Progenitor cell of endocrine pancreas (in vitro differentiated cells): ENCODE measurements at regions not wholly inside any gene's neighbourhood (a gene's known extent, or its start where the extent isn't known, plus 50 kb on each side); places are given as distances from the start of the nearest gene placed in this dataset.

Experiments used
- DNase-seq: peaks from one replicate; pipeline ENCODE4 v3.0.0; 2021; ENCODE audit warnings: low spot score; ENCODE audit not compliant: unreplicated experiment
- H3K27ac Mint-ChIP-seq: 2 replicates; pipeline ENCODE4 v1.8.0; 2021; ENCODE audit warnings: mild to moderate bottlenecking, moderate library complexity, mixed read lengths
- H3K27me3 Mint-ChIP-seq: 2 replicates; pipeline ENCODE4 v1.8.0; 2021; ENCODE audit warnings: mixed read lengths
- H3K36me3 Mint-ChIP-seq: 2 replicates; pipeline ENCODE4 v1.8.0; 2022; ENCODE audit warnings: mixed read lengths; ENCODE audit not compliant: insufficient read depth
- H3K4me1 Mint-ChIP-seq: 2 replicates; pipeline ENCODE4 v1.8.0; 2021; ENCODE audit warnings: low read depth, mixed read lengths
- H3K4me3 Mint-ChIP-seq: 2 replicates; pipeline ENCODE4 v1.8.0; 2021; ENCODE audit warnings: low read depth, mild to moderate bottlenecking, moderate library complexity, mixed read lengths
- H3K9me3 Mint-ChIP-seq: 2 replicates; pipeline ENCODE4 v1.8.0; 2021; ENCODE audit warnings: low read depth, mixed read lengths
- TF ChIP-seq, protein P1 (sequence below): fragments of 200-600 bp; sonication (generic); IDR thresholded peaks from one replicate; pipeline ENCODE4 v1.5.0; 2021; ENCODE audit warnings: antibody characterized with exemption, mild to moderate bottlenecking; ENCODE audit not compliant: unreplicated experiment

DNA sequence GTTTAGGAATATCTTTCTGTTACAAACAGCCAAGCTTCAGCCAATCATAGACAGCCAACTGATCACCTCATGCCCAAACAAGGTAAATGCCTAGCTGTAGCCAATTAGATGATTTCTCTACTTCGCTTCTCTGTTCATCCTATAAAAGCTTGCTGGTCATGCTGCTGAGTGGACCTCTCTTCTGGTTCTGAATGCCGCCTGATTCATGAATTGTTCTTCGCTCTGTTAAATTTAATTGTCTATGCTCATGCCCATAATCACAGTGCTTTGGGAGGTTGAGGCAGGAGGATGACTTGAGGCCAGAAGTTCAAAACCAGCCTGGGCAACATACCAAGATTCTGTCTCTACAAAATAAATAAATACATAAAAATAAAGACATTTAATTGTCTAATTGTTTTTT lies 698.1 kb upstream of the NRP1 start:
- TF ChIP-seq, protein P1, sequence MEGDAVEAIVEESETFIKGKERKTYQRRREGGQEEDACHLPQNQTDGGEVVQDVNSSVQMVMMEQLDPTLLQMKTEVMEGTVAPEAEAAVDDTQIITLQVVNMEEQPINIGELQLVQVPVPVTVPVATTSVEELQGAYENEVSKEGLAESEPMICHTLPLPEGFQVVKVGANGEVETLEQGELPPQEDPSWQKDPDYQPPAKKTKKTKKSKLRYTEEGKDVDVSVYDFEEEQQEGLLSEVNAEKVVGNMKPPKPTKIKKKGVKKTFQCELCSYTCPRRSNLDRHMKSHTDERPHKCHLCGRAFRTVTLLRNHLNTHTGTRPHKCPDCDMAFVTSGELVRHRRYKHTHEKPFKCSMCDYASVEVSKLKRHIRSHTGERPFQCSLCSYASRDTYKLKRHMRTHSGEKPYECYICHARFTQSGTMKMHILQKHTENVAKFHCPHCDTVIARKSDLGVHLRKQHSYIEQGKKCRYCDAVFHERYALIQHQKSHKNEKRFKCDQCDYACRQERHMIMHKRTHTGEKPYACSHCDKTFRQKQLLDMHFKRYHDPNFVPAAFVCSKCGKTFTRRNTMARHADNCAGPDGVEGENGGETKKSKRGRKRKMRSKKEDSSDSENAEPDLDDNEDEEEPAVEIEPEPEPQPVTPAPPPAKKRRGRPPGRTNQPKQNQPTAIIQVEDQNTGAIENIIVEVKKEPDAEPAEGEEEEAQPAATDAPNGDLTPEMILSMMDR = no peak
- Mint-ChIP-seq H3K36me3 (peaks cover 2% of the 10 kb centered on the region), H3K9me3 (no peaks in the 10 kb centered on the region)

DNA sequence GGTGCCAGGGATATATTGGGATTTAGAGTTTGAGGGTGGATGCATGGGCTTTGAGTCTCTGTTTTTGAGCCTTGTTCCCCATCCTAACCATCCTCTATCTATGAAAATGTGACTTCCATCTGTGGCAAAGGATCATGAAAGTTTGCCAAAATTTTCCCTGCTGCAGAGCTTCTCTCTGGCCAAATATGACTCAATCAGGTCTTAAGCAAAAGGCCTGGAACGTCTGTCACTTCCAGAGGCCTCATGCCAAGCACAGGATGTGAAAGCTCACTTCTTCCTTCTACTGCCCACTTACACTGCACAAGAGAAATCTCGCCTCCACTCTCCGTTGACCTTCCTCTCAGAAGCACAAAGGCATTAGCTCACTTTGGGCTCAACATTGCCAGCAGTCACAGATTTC lies 696.9 kb upstream of the NRP1 start:
- H3K36me3 Mint-ChIP-seq = peaks cover 2% of the 10 kb centered on the region
- no peak overlapping the region for H3K4me3 Mint-ChIP-seq
- H3K9me3 Mint-ChIP-seq = no peaks in the 10 kb centered on the region
- H3K4me1 Mint-ChIP-seq = no peaks in the 10 kb centered on the region
- DNase-seq = no peak
- TF ChIP-seq, protein P1 = no peak
- H3K27me3 Mint-ChIP-seq = peaks cover 5% of the 10 kb centered on the region
- H3K27ac Mint-ChIP-seq = no peak overlapping the region

More for the DNA sequence above, 698.1 kb upstream of the NRP1 start:
- Mint-ChIP-seq H3K4me1 (no peaks in the 10 kb centered on the region), H3K27me3 (peaks cover 5% of the 10 kb centered on the region), H3K4me3 (no peak overlapping the region), H3K27ac (no peak overlapping the region)
- no peak for DNase-seq

- no peaks in the 10 kb centered on the region for H3K36me3 Mint-ChIP-seq
- no peak for DNase-seq
- TF ChIP-seq, protein P1 = no peak
- H3K27me3 Mint-ChIP-seq = peaks cover 5% of the 10 kb centered on the region
- no peaks in the 10 kb centered on the region for H3K9me3 Mint-ChIP-seq
- H3K27ac Mint-ChIP-seq = peak overlapping the region; percentile 32
- peaks cover 6% of the 10 kb centered on the region for H3K4me1 Mint-ChIP-seq
- no peak overlapping the region for H3K4me3 Mint-ChIP-seq
Observed at GRCh38 chr10:34029455-34029854, 695.0 kb upstream of the NRP1 start.

DNA sequence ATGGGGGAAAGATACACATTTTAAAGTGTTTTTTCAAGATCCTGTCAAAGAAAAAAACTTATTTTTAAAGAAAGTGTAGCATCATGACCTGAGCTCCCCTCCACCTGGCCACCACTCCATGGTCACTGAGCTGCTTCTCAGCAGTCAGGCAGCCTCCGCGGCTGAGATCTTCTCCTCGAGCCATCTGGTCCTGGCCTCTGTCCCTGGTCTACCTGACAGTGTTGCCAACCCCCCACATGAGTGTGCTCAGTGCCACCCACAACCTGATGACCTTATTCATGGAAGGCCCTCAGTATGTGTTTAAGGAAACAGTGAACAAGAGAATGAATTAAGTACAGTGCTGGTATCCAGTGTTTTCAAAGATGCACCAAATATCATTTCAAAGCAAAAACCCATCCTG lies 694.5 kb upstream of the NRP1 start:
- DNase-seq = no peak
- Mint-ChIP-seq H3K36me3 (no peaks in the 10 kb centered on the region), H3K27ac (peak overlapping the region; percentile 32), H3K27me3 (peaks cover 5% of the 10 kb centered on the region), H3K9me3 (no peaks in the 10 kb centered on the region), H3K4me1 (peaks cover 8% of the 10 kb centered on the region), H3K4me3 (no peak overlapping the region)
- TF ChIP-seq, protein P1 = no peak

DNA sequence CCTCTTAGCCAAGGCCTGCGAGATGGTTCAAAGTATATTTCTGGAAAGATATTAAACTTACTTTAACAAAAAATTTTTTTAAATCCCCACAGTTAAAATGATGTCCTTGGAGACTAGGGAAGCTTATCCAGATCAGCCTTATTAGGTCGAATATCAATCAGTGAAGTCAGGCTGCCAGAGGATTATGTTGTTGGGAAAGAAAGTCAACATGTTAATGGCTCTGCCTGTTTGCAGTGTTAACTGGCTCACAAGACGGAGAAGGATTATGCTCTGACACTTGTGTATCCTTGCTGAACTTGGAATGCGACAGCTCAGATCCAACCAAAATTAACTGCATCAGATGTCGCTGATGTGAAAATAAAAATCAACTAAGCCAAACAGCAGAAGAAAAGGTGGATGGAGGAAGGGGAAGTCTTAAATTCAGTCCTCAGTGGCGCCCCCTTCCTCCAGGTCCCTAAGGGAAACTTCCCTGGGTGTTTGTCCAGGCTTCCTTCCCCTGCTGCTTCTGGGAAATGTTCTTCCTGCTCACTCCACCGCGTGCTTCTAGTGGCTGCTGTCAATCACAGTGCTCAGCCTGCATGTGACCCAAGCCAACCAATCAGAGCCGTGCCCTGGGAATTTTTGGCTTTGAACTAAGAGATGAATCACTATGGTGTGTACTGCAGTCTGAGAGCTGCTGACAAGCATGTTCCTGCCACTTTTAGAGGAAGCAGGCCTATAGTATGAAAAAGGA lies 690.4 kb upstream of the NRP1 start:
- Mint-ChIP-seq H3K4me3 (no peak overlapping the region), H3K36me3 (no peaks in the 10 kb centered on the region), H3K27me3 (peaks cover 3% of the 10 kb centered on the region), H3K4me1 (peaks cover 8% of the 10 kb centered on the region), H3K9me3 (no peaks in the 10 kb centered on the region), H3K27ac (peak overlapping the region; percentile 35)
- TF ChIP-seq, protein P1 = peak; percentile 49
- no peak for DNase-seq
